ENCODE measurements at regions not wholly inside any gene's neighbourhood (a gene's known extent, or its start where the extent isn't known, plus 50 kb on each side); places are given as distances from the start of the nearest gene placed in this dataset.

DNA sequence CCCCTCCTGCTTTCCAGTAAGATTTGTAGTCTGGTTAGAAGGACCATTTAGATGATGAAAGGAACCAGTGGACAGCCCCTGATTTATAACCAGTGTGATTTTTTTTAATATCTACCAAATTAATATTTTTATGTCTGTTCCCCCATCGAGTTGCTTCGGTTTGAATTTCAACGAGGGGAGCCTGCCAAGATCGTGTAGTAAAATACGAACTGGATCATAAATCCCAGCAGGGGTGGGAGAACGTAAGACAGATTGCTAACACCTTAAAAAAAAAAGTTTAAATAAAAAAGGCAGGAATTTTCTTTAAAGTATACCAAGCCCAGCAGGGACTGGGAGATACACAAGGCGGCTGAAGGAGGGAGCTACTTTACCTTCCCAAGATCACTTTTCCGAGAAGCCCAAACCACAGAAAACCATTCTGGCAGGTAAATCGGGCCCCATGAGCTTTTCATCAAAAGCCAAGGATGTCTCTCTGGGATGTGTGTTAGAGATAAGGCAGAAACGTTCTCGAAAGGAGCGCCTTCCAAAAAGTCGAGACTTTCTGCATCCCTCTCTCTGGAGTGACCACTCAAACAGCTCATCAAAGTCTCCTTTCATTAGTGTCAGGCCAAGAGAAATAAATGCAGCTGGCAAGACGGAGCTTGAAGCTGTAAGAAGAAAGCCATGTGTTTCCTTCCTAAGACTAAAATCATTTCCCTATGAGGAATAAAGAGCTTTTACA is 270.5 kb upstream of the NFE2L3 start:
- no peak for DNase-seq
- no peak for TF ChIP-seq POLR2A (IDR thresholded peaks at IDR 0.05)
- TF ChIP-seq, protein P1, sequence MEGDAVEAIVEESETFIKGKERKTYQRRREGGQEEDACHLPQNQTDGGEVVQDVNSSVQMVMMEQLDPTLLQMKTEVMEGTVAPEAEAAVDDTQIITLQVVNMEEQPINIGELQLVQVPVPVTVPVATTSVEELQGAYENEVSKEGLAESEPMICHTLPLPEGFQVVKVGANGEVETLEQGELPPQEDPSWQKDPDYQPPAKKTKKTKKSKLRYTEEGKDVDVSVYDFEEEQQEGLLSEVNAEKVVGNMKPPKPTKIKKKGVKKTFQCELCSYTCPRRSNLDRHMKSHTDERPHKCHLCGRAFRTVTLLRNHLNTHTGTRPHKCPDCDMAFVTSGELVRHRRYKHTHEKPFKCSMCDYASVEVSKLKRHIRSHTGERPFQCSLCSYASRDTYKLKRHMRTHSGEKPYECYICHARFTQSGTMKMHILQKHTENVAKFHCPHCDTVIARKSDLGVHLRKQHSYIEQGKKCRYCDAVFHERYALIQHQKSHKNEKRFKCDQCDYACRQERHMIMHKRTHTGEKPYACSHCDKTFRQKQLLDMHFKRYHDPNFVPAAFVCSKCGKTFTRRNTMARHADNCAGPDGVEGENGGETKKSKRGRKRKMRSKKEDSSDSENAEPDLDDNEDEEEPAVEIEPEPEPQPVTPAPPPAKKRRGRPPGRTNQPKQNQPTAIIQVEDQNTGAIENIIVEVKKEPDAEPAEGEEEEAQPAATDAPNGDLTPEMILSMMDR (IDR thresholded peaks at IDR 0.05), result no peak
- Histone ChIP-seq H3K27me3 (no peaks in the 10 kb centered on the region), H3K4me3 (no peak overlapping the region), H3K9me3 (replicated peaks in 1 of 3) (no peaks in the 10 kb centered on the region), H3K4me1 (replicated peaks in 1 of 2) (no peaks in the 10 kb centered on the region), H3K27ac (no peak overlapping the region), H3K36me3 (replicated peaks in 1 of 2) (no peaks in the 10 kb centered on the region)
- intact Hi-C loops (cut with DNase I), result loop anchor here in 1 of 2 donors (10.0 kb wide), 1 partner anchor 1283 kb away; the partner anchor contains the start of gene HOXA9
- 66 to 76% (median 72%) methylated on average over 14 of the region's 14 CpGs for WGBS, 4 donors

DNA sequence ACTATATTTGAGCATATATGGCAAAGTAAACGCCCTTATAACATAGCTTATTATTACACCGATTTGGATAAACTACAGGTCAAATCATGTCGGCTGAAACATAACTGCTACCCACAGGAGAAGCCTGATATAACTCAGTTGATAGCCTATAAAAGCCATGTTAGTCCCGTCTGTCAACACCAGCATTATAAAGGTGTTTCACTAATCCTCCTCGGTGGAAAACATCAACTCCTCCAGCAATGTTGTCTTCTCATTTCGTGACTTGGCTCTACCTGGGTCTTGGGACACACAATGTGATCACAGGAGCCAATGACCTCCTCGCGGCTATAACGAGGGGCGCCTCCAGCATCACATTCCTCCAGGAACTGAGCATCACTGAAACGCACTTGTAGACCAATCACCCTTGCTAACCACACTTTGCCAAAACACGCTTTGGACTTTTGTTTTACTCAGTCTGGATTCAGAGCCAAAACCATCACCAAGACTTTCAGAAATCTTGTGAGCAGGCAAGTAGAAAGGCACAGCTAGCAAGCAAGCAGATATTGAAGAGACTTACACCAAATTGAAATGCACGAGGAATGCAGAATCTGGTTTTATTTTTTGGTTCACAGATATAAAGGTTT is 269.7 kb upstream of the NFE2L3 start:
- Histone ChIP-seq H3K27ac (no peak overlapping the region), H3K4me3 (no peak overlapping the region), H3K4me1 (replicated peaks in 1 of 2) (no peaks in the 10 kb centered on the region), H3K27me3 (no peaks in the 10 kb centered on the region), H3K36me3 (replicated peaks in 1 of 2) (no peaks in the 10 kb centered on the region), H3K9me3 (replicated peaks in 1 of 3) (no peaks in the 10 kb centered on the region)
- 87 to 89% (median 87%) methylated on average over 13 of the region's 13 CpGs for WGBS, 4 donors
- TF ChIP-seq, protein P1 (IDR thresholded peaks at IDR 0.05), result no peak
- TF ChIP-seq POLR2A (IDR thresholded peaks at IDR 0.05), result no peak
- no peak for DNase-seq
- intact Hi-C loops (cut with DNase I), result loop anchor here in 1 of 2 donors (10.0 kb wide), 1 partner anchor 1283 kb away; the partner anchor contains the start of gene HOXA9

DNA sequence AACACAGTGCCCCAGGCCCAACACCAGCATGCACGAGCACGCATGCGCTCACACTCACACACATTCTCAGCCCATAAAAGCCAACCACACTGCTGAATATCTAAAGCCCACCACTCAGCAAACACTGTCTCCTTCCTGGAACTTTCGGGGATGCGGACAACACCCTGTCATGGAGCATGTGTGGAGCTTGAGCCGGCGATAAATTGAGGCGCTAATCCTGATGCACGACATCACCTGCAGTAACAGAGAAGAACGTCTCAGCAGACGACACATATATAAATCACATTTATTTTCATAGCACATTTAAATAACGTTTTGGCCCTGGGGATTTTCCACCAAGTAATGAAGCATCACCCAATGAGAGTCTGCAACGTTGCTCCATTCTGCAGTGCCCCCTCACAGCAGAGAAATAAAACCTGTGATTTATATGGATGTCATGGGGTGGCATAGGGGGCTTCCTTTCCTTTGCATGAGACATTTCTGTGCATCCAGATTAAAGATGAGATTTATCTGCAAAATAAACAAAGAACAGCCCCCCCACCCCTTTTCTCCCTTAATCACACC is 267.7 kb upstream of the NFE2L3 start:
- intact Hi-C loops (cut with DNase I), result loop anchor here in 1 of 2 donors (10.0 kb wide), 1 partner anchor 1280 kb away; the partner anchor contains the start of gene HOXA9
- no peaks in the 10 kb centered on the region for H3K9me3 ChIP-seq (replicated peaks in 1 of 3)
- no peak overlapping the region for H3K4me3 ChIP-seq
- H3K4me1 ChIP-seq (replicated peaks in 1 of 2), result no peaks in the 10 kb centered on the region
- no peaks in the 10 kb centered on the region for H3K27me3 ChIP-seq
- WGBS, 4 donors, result 85 to 90% (median 87%) methylated on average over 13 of the region's 13 CpGs
- H3K36me3 ChIP-seq (replicated peaks in 1 of 2), result no peaks in the 10 kb centered on the region
- no peak for DNase-seq
- H3K27ac ChIP-seq, result no peak overlapping the region
- TF ChIP-seq, protein P1 (IDR thresholded peaks at IDR 0.05), result no peak
- TF ChIP-seq POLR2A (IDR thresholded peaks at IDR 0.05), result no peak

DNA sequence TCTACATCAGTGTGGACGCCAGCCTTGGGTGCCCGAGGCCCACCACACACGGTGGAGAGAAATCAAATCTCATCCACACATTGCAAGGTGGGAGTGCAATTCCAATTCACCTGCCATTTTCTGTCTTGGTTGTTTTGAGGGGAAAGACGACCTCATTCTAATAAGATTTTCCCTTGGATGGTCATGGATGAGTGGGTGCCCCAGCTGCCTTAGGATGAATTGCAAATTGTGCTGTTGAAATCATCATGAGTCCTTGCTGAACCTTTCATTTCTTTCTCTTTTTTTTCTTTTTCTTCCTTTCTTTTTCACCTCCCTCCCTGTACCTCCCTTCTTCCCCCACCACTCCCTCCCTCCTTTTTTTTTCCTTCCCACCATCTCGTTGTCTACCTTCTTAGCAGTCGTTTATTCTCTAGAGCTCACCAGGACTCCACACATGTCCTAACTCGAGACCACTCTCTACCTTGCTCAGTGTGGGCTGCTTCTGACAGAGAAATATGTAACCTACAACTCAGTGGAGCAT is 266.9 kb upstream of the NFE2L3 start:
- no peak overlapping the region for H3K27ac ChIP-seq
- no peaks in the 10 kb centered on the region for H3K27me3 ChIP-seq
- H3K4me1 ChIP-seq (replicated peaks in 1 of 2), result no peaks in the 10 kb centered on the region
- H3K9me3 ChIP-seq (replicated peaks in 1 of 3), result no peaks in the 10 kb centered on the region
- intact Hi-C loops (cut with DNase I), result loop anchor here in 1 of 2 donors (10.0 kb wide), 1 partner anchor 1280 kb away; the partner anchor contains the start of gene HOXA9
- no peak for DNase-seq
- TF ChIP-seq, protein P1 (IDR thresholded peaks at IDR 0.05), result no peak
- no peak for TF ChIP-seq POLR2A (IDR thresholded peaks at IDR 0.05)
- H3K4me3 ChIP-seq, result no peak overlapping the region
- H3K36me3 ChIP-seq (replicated peaks in 1 of 2), result no peaks in the 10 kb centered on the region
- WGBS, 4 donors, result 86 to 94% (median 88%) methylated on average over 7 of the region's 7 CpGs

Measured in adrenal gland (tissue), 9 donors.